Ishikawa (cell line): ENCODE measurements at regions not wholly inside any gene's neighbourhood (a gene's known extent, or its start where the extent isn't known, plus 50 kb on each side); places are given as distances from the start of the nearest gene placed in this dataset.

ENCODE experiments used
- CEBPB ChIP-seq: IDR thresholded peaks from 2 replicates; pipeline ENCODE4 v1.6.1; 2012
- CREB1 ChIP-seq: IDR thresholded peaks from 2 replicates; pipeline ENCODE4 v1.6.1; 2012; ENCODE audit warnings: low read depth
- EGR1 ChIP-seq: IDR thresholded peaks from 2 replicates; pipeline ENCODE4 v1.6.1; 2012
- EP300 ChIP-seq: IDR thresholded peaks from 2 replicates; pipeline ENCODE4 v1.6.1; 2012; ENCODE audit warnings: borderline replicate concordance
- FOXM1 ChIP-seq: IDR thresholded peaks from 2 replicates; pipeline ENCODE4 v1.6.1; 2012; ENCODE audit warnings: low read depth, borderline replicate concordance
- NFIC ChIP-seq: IDR thresholded peaks from 2 replicates; pipeline ENCODE4 v1.6.1; 2012
- RAD21 ChIP-seq: IDR thresholded peaks from 2 replicates; pipeline ENCODE4 v1.6.1; 2012; ENCODE audit warnings: low read depth
- TAF1 ChIP-seq: IDR thresholded peaks from 2 replicates; pipeline ENCODE4 v1.6.1; 2012; ENCODE audit warnings: low read depth, mild to moderate bottlenecking
- TCF12 ChIP-seq: IDR thresholded peaks from 2 replicates; pipeline ENCODE4 v1.6.1; 2012; ENCODE audit warnings: low read depth
- TEAD4 ChIP-seq: IDR thresholded peaks from 2 replicates; pipeline ENCODE4 v1.6.1; 2012
- YY1 ChIP-seq: IDR thresholded peaks from 2 replicates; pipeline ENCODE4 v1.6.1; 2012; ENCODE audit warnings: low read depth
- ZBTB7A ChIP-seq: IDR thresholded peaks from 2 replicates; pipeline ENCODE4 v1.6.1; 2012; ENCODE audit warnings: low read depth
- TF ChIP-seq, protein P1 (sequence below): IDR thresholded peaks from 2 replicates; pipeline ENCODE4 v1.6.1; 2012
- TF ChIP-seq, protein P2 (sequence below): IDR thresholded peaks from 2 replicates; pipeline ENCODE4 v1.6.1; 2012; ENCODE audit warnings: low read depth, mild to moderate bottlenecking
- TF ChIP-seq, protein P3 (sequence below): IDR thresholded peaks from 2 replicates; pipeline ENCODE4 v1.6.1; 2012

DNA sequence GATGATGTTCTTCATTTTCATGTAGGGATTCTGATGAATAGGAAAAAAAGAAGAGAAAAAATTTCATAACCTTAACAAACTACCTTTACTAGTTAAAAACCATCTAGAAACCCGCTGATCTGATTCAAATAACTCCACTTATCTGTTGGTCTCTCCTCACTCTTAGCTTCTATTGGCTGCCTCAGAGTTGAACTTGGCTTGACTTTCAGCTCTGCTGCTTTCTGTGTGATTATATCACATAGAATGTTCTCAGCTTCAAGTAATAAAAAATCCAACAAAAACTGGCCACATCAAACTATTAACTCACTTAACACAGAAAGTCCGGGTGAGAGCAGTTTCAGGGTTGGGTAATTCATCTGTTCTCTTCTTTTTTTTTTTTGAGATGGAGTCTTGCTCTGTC, 126.8 kb upstream of the RASGRP1 start:
- TF ChIP-seq ZBTB7A: no peak
- TF ChIP-seq CEBPB: no peak
- TF ChIP-seq CREB1: no peak
- TF ChIP-seq YY1: no peak
- no peak for TF ChIP-seq RAD21
- TF ChIP-seq, protein P1, sequence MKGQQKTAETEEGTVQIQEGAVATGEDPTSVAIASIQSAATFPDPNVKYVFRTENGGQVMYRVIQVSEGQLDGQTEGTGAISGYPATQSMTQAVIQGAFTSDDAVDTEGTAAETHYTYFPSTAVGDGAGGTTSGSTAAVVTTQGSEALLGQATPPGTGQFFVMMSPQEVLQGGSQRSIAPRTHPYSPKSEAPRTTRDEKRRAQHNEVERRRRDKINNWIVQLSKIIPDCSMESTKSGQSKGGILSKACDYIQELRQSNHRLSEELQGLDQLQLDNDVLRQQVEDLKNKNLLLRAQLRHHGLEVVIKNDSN: no peak
- TF ChIP-seq TEAD4: no peak
- TF ChIP-seq TAF1: no peak
- TF ChIP-seq TCF12: no peak
- TF ChIP-seq NFIC: no peak
- TF ChIP-seq FOXM1: no peak
- no peak for TF ChIP-seq EGR1
- no peak for TF ChIP-seq EP300
- TF ChIP-seq, protein P2, sequence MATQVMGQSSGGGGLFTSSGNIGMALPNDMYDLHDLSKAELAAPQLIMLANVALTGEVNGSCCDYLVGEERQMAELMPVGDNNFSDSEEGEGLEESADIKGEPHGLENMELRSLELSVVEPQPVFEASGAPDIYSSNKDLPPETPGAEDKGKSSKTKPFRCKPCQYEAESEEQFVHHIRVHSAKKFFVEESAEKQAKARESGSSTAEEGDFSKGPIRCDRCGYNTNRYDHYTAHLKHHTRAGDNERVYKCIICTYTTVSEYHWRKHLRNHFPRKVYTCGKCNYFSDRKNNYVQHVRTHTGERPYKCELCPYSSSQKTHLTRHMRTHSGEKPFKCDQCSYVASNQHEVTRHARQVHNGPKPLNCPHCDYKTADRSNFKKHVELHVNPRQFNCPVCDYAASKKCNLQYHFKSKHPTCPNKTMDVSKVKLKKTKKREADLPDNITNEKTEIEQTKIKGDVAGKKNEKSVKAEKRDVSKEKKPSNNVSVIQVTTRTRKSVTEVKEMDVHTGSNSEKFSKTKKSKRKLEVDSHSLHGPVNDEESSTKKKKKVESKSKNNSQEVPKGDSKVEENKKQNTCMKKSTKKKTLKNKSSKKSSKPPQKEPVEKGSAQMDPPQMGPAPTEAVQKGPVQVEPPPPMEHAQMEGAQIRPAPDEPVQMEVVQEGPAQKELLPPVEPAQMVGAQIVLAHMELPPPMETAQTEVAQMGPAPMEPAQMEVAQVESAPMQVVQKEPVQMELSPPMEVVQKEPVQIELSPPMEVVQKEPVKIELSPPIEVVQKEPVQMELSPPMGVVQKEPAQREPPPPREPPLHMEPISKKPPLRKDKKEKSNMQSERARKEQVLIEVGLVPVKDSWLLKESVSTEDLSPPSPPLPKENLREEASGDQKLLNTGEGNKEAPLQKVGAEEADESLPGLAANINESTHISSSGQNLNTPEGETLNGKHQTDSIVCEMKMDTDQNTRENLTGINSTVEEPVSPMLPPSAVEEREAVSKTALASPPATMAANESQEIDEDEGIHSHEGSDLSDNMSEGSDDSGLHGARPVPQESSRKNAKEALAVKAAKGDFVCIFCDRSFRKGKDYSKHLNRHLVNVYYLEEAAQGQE: no peak
- TF ChIP-seq, protein P3, sequence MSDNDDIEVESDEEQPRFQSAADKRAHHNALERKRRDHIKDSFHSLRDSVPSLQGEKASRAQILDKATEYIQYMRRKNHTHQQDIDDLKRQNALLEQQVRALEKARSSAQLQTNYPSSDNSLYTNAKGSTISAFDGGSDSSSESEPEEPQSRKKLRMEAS: no peak

DNA sequence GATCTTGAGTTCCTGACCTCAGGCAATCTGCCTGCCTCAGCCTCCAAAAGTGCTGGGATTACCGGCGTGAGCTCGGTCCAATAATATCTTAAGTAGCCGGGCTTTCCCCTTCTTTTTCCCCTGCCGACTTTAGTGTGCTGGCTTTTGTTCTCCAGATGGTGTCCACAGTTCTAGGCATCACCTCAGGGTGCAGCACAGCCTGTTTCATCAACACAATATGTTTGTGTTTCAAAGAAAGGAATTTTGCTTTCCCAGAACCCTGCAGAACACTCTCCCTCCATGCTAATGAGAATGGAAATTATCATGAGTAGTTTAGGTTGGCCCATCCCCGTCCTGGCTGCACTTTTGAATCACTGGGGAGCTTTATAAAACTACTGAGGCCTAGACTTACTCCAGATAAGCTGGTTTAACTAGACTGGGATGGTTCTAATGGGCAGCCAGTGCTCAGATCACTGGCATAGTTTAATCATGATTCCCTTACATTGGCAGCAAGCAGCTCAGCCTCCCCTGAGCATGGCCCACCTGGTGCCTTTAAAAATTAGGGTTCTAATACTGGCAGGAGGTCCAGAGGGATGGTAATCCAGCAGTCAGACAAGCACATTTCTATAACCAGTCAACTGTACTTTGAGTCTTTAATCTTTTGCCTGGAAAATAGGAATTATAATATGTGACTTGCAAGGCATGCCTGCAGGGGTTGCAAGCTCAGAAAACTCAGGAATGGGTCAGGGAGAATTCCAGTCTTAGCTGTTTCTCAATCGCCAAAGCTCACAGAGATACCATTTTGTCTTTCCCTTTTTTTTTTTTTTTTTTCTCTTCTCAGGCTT, 127.6 kb upstream of the RASGRP1 start:
- TF ChIP-seq RAD21 (no peak), TAF1 (no peak), CREB1 (no peak), ZBTB7A (no peak), NFIC (no peak), FOXM1 (no peak), TCF12 (no peak), YY1 (no peak), TEAD4 (no peak), EGR1 (no peak), CEBPB (no peak), EP300 (no peak)
- TF ChIP-seq, protein P2: no peak
- TF ChIP-seq, protein P3: no peak
- TF ChIP-seq, protein P1: no peak

DNA sequence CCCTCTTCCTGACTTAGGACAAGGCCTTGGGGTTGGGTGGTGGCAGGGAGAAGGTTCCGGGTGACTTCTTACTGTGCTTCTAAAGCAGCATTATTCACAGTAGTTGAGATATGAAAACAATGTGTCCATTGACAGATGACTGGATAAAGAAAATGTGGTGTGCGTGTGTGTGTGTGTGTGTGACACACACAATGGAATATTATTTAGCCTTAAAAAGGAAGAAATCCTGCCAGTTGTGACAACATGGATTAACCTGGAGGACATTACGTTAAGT, 128.1 kb upstream of the RASGRP1 start:
- TF ChIP-seq, protein P3: no peak
- TF ChIP-seq CREB1 (no peak), TAF1 (no peak), RAD21 (no peak), ZBTB7A (no peak), YY1 (no peak), EP300 (no peak), TEAD4 (no peak), TCF12 (no peak), EGR1 (no peak), NFIC (no peak), CEBPB (no peak), FOXM1 (no peak)
- TF ChIP-seq, protein P2: no peak
- TF ChIP-seq, protein P1: no peak
